ENCODE measurements at regions not wholly inside any gene's neighbourhood (a gene's known extent, or its start where the extent isn't known, plus 50 kb on each side); places are given as distances from the start of the nearest gene placed in this dataset.

DNA sequence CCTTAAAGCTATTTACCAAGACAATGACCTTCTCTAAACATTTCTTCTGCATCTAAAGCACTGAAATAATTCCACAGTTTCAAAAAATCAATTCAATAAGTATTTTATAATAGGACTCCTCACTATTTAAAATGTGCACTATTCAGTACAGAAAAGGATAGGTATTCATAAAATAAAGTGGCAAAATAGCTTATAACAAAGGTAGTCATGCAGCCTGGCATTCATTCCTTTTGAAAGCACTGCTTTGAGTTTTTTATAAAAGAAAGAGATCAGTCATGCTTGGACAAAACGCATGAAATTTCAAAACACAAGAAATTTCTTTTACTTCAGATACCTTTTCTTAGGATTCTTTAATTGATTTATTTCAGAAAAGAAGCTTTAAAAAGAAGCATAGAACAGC, 689.7 kb upstream of the PHF14 start:
- intact Hi-C loops (cut with DNase I; ENCODE audit: low total_unique reads), result no loop called here
- TF ChIP-seq, protein P1, sequence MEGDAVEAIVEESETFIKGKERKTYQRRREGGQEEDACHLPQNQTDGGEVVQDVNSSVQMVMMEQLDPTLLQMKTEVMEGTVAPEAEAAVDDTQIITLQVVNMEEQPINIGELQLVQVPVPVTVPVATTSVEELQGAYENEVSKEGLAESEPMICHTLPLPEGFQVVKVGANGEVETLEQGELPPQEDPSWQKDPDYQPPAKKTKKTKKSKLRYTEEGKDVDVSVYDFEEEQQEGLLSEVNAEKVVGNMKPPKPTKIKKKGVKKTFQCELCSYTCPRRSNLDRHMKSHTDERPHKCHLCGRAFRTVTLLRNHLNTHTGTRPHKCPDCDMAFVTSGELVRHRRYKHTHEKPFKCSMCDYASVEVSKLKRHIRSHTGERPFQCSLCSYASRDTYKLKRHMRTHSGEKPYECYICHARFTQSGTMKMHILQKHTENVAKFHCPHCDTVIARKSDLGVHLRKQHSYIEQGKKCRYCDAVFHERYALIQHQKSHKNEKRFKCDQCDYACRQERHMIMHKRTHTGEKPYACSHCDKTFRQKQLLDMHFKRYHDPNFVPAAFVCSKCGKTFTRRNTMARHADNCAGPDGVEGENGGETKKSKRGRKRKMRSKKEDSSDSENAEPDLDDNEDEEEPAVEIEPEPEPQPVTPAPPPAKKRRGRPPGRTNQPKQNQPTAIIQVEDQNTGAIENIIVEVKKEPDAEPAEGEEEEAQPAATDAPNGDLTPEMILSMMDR (IDR thresholded peaks at IDR 0.05), result no peak
- no peaks in the 10 kb centered on the region for H3K36me3 ChIP-seq
- H3K27ac ChIP-seq, result no peak overlapping the region
- H3K9me3 ChIP-seq, result no peaks in the 10 kb centered on the region
- no peaks in the 10 kb centered on the region for H3K27me3 ChIP-seq
- no peaks in the 10 kb centered on the region for H3K4me1 ChIP-seq
- no peak overlapping the region for H3K4me3 ChIP-seq
- no peak for DNase-seq

GRCh38 chr7:10299384-10299783, 674.3 kb upstream of the PHF14 start:
- no peaks in the 10 kb centered on the region for H3K9me3 ChIP-seq
- H3K27ac ChIP-seq, result no peak overlapping the region
- H3K4me1 ChIP-seq, result peaks cover 0 to 9% (median 0%) of the 10 kb centered on the region in 4 donors
- H3K4me3 ChIP-seq, result no peak overlapping the region
- intact Hi-C loops (cut with DNase I; ENCODE audit: low total_unique reads), result no loop called here
- TF ChIP-seq, protein P1 (IDR thresholded peaks at IDR 0.05), result no peak
- no peaks in the 10 kb centered on the region for H3K36me3 ChIP-seq
- no peaks in the 10 kb centered on the region for H3K27me3 ChIP-seq
- no peak for DNase-seq

GRCh38 chr7:10300577-10300976, 673.1 kb upstream of the PHF14 start:
- TF ChIP-seq, protein P1 (IDR thresholded peaks at IDR 0.05), result no peak
- Histone ChIP-seq H3K4me3 (no peak overlapping the region), H3K9me3 (no peaks in the 10 kb centered on the region), H3K27ac (no peak overlapping the region), H3K4me1 (peaks cover 0 to 9% (median 0%) of the 10 kb centered on the region in 4 donors), H3K36me3 (no peaks in the 10 kb centered on the region), H3K27me3 (no peaks in the 10 kb centered on the region)
- intact Hi-C loops (cut with DNase I; ENCODE audit: low total_unique reads), result no loop called here
- no peak for DNase-seq

DNA sequence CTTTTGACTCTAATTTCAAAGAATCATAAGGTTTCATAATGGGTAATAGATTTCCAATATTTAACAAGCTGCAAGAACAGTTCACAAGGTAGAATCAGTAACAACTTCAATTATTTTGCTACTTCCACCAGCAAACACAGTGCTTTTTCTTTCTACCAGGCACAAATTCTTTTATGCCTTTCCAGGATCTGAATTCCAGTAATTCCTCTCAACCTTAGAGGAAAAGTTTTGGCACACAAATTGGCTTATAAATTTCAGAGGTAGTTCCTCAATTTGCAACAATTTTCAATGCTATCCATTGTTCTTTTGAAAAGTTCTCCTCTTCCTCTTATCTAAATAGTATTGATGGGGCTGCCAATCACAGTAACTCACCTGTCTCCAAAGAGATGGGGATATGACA, 665.4 kb upstream of the PHF14 start:
- H3K27me3 ChIP-seq, result no peaks in the 10 kb centered on the region
- no peaks in the 10 kb centered on the region for H3K9me3 ChIP-seq
- H3K4me3 ChIP-seq, result no peak overlapping the region

GRCh38 chr7:10312942-10313341, 660.7 kb upstream of the PHF14 start:
- Histone ChIP-seq H3K4me1 (no peaks in the 10 kb centered on the region), H3K27ac (no peak overlapping the region)
- TF ChIP-seq, protein P1 (IDR thresholded peaks at IDR 0.05), result no peak

More for the DNA sequence above, 665.4 kb upstream of the PHF14 start:
- Histone ChIP-seq H3K4me1 (no peaks in the 10 kb centered on the region), H3K27ac (no peak overlapping the region), H3K36me3 (no peaks in the 10 kb centered on the region)
- DNase-seq, result no peak
- intact Hi-C loops (cut with DNase I; ENCODE audit: low total_unique reads), result no loop called here
- TF ChIP-seq, protein P1 (IDR thresholded peaks at IDR 0.05), result no peak

DNA sequence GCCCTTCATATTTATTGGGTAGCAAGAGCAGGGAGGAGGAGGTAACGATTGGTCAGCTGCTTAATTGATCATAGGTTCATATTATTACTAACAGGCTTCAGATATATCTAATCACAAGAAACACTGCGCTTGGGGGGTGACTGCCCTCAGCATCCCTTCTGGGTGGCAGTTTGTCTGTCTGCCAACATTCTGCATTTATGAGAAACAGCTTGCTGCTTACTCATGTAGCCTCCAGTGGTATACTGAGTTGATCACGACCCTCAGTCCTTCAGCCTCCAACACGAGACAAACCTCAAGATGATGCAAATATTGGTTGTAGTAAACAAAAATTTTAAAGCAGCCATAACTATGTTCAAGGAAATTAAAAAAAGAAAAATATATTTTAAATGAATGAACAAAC, 657.8 kb upstream of the PHF14 start:
- Histone ChIP-seq H3K27me3 (no peaks in the 10 kb centered on the region), H3K4me3 (no peak overlapping the region), H3K9me3 (no peaks in the 10 kb centered on the region), H3K36me3 (no peaks in the 10 kb centered on the region), H3K27ac (no peak overlapping the region), H3K4me1 (no peaks in the 10 kb centered on the region)
- TF ChIP-seq, protein P1 (IDR thresholded peaks at IDR 0.05), result no peak
- no peak for DNase-seq
- intact Hi-C loops (cut with DNase I; ENCODE audit: low total_unique reads), result no loop called here

More at GRCh38 chr7:10312942-10313341, 660.7 kb upstream of the PHF14 start:
- no peak overlapping the region for H3K4me3 ChIP-seq
- H3K27me3 ChIP-seq, result no peaks in the 10 kb centered on the region
- intact Hi-C loops (cut with DNase I; ENCODE audit: low total_unique reads), result no loop called here
- H3K36me3 ChIP-seq, result no peaks in the 10 kb centered on the region
- no peak for DNase-seq
- no peaks in the 10 kb centered on the region for H3K9me3 ChIP-seq

Measured in tibial artery (tissue), 4 donors.